HG03039 (cell line): ENCODE measurements at regions not wholly inside any gene's neighbourhood (a gene's known extent, or its start where the extent isn't known, plus 50 kb on each side); places are given as distances from the start of the nearest gene placed in this dataset.
"Not testable (repeated sequence)": the region's sequence is repeated elsewhere in the genome, so short reads cannot be mapped to it uniquely, and the experiment has no call there.

Source experiments
- ATAC-seq: cut with Tn5 transposase; IDR thresholded peaks from one replicate; pipeline ENCODE4 v1.9.1; 2021; ENCODE audit warnings: mild to moderate bottlenecking, moderate library complexity; ENCODE audit not compliant: unreplicated experiment

GRCh38 chr9:80507611-80508010 is 935.8 kb downstream of the TLE4 start:
- ATAC-seq = no peak

DNA sequence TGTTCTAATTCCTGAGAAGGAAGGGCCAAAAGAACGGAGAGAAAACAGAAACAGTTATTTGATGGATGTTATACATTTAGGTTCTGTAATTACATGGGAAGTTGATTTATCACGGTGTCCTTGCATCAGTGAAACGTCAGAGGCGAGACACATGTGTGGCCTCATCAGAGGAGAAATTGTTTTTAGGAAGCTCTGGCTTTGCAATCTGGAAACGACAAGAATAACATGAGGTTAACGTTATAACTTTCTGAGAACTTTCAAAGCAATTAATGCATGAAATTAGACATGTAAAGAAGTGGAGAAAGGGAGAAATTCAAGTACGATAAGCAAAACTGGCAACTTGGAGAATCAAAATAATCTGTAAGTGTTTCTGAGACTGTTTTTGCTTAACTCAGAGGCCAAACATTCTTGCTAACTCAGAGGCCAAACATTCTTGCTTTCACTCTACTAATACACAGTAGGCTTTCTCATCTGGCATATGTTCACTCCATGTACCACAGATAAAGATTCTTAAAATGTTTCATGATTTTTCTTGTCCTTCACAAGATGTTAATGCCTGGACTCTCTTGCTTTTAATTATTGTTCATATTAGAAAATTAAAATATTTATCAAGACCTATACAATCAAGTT is 933.0 kb downstream of the TLE4 start:
- ATAC-seq = no peak

GRCh38 chr9:80503671-80504281 is 932.0 kb downstream of the TLE4 start:
- no peak for ATAC-seq

- no peak for ATAC-seq
These were observed 930.5 kb downstream of the TLE4 start for GRCh38 chr9:80502306-80502705.

DNA sequence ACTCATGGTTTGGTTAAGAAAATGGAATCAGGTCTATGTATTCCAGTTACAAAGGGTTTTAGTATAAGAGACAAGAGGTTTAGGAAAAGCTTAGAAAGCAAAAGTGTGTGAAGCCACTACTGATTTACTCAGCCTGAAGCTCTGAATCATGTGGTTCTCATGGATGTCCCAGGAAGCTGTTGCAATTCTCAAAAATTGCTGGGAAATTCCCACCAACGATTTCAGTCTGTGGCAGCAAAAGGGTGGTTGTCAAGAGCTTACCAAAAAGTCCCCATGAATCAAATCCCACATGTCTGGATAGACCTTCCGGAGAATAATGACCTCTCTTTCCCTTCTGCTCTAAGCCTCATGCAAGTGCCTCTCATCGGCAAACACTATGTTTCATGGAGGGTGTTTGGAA is 929.9 kb downstream of the TLE4 start:
- no peak for ATAC-seq

DNA sequence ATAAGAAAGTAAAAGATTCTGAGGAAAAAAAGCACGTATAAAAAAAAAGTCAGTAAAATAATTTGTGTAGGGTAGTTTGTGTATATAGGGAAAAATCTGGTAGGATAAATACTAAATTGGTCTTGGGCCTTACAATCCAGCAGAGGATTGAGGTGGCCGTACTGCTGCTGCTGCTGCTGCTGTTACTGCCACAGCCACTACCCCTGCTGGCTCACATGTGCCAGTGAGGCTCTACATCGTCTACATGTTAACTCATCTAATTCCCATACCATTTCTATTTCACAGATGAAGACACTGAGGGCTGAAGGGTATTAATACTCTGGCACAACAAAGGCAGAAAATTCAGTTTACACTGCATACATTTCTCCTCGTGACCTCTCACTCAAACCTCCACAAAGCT is 928.5 kb downstream of the TLE4 start:
- ATAC-seq = no peak

DNA sequence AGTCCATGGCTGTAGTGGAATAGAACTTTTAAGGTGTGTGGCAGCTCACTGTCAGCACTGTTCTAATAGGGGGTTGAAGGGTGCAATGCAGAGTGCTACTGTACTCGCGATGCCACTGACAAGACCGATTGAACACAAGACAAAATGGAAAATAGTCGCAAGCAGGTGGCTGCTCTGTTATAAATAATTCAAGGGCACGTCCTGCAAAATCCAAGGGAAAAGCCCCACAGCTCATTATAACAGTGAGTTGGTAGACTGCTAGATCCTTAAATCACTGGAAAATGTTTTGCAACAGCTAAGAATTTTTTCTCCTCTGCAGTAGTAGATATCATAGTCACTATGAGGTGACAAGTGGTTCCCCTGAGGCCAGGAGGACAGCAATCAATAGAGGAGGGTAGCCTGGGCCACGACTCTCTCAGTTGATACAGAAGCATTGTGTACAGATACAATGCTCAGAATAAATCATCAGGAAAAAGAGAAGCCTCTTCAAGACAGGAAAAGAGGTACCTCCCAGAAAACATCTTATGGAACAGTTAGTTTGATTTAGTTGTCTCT is 926.3 kb downstream of the TLE4 start:
- no peak for ATAC-seq

DNA sequence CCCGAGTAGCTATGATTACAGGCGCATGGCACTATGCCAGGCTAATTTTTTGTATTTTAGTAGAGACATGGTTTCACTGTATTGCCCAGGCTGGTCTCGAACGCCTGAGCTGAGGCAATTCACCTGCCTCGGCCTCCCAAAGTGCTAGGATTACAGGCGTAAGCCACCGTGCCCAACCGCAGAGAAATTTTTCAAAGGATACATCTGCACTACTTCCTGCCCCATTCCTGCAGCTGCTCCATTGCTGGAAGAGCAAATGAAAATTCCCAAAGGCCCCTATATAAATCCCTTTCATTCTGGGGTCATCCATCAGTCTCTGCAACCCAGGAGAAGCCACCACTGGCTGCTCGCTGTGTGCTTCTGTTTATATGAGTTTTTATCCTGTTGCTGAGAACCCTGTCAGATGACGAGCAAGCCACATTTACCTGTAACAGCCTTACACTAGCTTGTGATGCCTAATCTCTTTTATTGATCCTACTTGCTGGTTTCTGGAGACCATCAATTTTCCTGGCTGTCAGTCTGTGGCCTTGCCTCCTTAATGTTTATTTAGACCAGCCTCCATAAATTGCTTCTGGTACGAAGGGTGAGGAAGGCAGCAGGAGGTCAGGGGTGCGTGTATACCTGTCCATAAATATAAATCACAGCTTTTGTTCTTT is 925.3 kb downstream of the TLE4 start:
- no peak for ATAC-seq

DNA sequence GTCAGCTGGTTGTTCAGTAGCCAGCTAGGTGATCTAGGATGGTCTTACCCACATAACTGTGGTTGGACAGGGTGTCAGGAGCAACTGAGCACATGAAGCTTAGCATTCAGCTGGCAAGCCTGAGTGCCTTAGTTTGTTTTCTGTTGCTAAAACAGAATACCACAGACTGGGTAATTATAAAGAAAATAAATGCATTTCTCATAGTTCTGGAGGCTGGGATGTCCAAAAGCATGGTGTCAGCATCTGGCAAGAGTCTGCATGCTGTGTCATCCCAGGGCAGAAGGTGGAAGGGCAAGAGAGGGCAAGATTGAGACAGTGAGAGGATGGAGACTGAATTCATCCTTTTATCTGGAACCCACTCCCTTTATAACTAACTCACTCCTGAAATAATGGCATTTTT is 921.5 kb downstream of the TLE4 start:
- no peak for ATAC-seq

DNA sequence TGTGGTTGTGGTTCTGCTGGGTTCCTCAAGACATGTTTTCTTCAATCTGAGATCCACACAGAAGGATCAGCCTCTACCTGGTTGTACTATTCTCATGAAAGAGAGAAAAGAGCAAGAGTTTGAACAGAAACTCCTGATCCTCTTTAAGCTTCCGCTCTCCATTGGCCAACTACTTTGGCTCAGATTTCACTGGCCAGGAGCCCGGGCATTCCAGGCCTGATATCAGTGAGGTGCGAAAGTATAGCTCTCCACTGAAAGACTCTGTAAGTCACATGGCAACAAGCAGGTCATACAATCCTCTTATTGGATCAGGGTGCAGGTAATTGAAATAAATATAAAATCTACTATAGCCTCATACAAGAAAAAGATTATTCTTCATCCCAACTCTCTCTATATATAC is 920.5 kb downstream of the TLE4 start:
- ATAC-seq = no peak

GRCh38 chr9:80491086-80491696 is 919.4 kb downstream of the TLE4 start:
- no peak for ATAC-seq

DNA sequence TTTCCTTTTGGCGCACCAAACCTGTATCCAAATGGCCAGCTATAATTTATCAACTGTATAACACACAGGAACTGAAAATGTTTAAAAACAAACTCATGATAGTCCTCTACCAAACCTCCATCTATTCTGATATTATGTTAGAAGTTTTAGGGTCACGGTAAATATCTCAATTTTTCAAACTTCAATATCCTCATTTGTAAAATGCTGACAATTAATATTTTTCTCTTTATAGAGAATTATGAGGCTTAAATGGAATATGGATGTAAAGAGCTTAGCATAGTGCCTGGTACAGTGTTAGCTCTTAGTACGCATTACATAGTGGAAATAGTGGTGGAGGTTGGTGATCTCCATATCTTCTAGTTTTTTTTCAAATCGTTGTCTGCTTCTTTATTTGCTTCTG is 917.6 kb downstream of the TLE4 start:
- no peak for ATAC-seq

GRCh38 chr9:80485420-80486250 is 913.9 kb downstream of the TLE4 start:
- ATAC-seq = no peak

DNA sequence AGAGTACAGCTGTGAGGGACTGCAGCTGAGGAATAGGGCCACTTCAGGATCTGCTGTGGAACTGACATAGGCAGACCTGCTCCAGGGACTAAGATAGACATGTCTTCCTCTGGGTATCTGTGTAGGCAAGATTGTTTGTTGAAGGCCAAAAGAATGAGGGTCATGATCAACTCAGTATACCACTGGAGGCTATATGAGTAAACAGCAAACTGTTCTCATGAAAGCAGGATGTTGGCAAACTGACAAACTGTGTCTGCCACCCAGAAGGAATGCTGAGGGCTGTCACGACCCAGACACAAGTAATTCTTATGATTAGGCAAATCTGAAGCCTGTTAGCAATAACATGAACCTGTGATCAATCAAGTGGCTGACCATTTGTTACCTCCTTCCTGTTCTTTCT is 910.5 kb downstream of the TLE4 start:
- ATAC-seq = not testable (repeated sequence)

GRCh38 chr9:80467632-80468031 is 895.9 kb downstream of the TLE4 start:
- ATAC-seq = no peak

- ATAC-seq = no peak
These were observed 893.8 kb downstream of the TLE4 start for GRCh38 chr9:80465556-80465955.

DNA sequence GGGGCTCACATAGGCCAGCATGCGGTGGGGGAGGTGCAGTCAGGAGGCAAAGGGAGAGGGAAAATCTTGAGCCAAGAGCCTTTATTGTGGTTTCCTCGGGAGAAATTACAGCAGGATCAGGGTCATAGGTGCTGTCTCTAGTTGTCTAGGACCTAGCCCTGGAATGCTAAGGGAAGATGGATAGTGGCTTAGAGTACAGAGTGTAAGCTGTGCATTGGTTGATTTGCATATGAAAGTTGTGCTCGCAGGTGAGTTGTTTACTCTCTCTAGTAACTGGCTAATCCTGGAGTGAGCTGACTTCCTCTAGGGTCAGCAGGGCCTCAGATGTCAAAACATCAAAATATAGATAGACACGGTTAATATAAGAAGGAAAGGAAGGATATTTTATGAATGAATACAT is 877.7 kb downstream of the TLE4 start:
- no peak for ATAC-seq

DNA sequence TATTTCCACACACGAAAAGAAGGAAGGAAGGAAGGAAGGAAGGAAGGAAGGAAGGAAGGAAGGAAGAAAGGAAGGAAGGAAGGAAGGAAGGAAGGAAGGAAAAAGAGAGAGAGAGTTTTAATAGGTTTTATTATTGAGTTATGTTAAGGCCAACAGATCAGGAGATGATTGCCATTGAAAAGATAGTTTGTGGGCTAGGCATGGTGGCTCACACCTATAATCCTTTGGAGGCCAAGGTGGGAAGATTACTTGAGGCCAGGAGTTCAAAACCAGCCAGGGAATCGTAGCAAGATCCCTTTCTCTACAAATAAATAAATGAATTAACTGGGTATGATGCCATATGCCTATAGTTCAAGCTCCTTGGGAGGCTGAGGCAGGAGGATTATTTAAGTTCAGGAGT is 877.2 kb downstream of the TLE4 start:
- ATAC-seq = no peak

DNA sequence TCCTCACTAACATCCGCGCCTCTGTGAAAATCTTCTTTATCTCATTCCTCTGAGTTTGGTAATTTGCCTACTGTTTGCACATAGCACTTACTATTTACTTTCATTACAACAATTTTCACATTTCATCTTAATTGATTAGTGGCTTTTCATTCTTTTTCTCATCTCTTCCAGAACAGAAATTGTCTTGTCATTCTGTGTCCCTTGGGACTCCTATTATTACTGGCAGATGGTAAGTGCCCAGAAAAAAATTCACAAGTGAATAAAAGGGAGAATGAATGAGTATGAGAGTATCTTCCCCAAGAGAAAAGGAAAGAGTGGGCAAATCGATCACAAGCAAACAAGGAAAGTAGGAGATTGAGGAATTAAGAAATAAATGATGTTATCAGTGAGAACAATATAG is 876.1 kb downstream of the TLE4 start:
- no peak for ATAC-seq

DNA sequence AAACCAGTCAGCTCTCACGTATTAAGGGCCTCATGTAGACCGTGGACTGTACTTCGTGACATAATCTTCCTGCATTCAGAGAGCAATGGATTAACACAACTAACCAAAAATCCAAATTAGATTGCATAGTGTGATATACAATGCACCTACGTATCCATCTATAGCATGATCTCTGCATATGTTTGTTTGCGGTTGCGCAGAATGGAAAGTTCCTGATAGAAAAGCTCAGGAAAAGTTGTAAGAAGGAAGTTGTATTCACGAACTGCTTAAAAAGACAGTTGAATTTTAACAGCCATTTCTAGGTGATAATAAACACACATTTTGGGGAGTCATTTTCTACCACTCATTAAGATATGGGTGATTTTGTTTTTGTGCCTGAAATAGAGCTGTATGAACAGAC is 869.0 kb downstream of the TLE4 start:
- no peak for ATAC-seq

DNA sequence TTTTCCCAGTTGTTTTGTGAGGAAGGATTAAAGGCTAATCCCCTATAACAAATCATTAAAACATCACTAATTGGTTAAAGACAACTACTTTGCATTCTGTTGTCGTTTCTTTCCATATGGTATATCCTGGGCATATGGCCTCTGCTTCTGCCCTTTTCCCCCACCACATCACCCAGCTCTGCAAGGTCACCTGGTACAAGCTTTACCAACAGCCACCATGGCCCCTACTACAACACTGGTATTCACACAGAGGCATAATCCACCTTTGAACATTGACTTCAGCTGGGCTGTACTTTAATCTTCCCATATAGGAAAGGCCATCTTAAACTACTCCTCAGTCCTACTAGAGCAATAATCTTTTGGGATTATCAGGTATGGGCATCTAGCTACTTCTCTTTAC is 866.1 kb downstream of the TLE4 start:
- no peak for ATAC-seq
